Kidney (tissue), 13 donors: ENCODE measurements at regions not wholly inside any gene's neighbourhood (a gene's known extent, or its start where the extent isn't known, plus 50 kb on each side); places are given as distances from the start of the nearest gene placed in this dataset.
A peak's percentile ranks its signal among the peaks of the same experiment; 100 is the strongest.

Source experiments
- DNase-seq, 5 donors: peaks; one replicate each; pipeline ENCODE4 v3.0.0-alpha.2; 2013 to 2020
- FAIRE-seq: peaks from 2 replicates; lab custom pipeline; 2012; peaks lifted over from hg19 to GRCh38; lab: Jason Lieb, UNC
- H3K27ac ChIP-seq, 2 donors: one replicate each; pipeline ENCODE4 v1.7.0; 2013; ENCODE audit warnings: low read depth in 2 of 2, low read length in 2 of 2, inconsistent platforms in 1 of 2
- H3K27me3 ChIP-seq: one replicate; pipeline ENCODE4 v1.7.1; 2013; ENCODE audit warnings: low read length, inconsistent platforms; ENCODE audit not compliant: control insufficient read depth, insufficient read depth
- H3K36me3 ChIP-seq, 3 donors: one replicate each; pipeline versions ENCODE4 v1.7.0 to v1.7.1; 2013; ENCODE audit warnings: low read length in 3 of 3, control low read depth in 1 of 3, inconsistent platforms in 1 of 3; ENCODE audit not compliant: insufficient read depth in 3 of 3, control insufficient read depth in 2 of 3
- H3K4me1 ChIP-seq, 3 donors: one replicate each; pipeline versions ENCODE4 v1.7.0 to v1.7.1; 2013; ENCODE audit warnings: low read length in 3 of 3, inconsistent platforms in 1 of 3, low read depth in 1 of 3; ENCODE audit not compliant: control insufficient read depth in 2 of 3, insufficient read depth in 2 of 3
- H3K4me3 ChIP-seq, 3 donors: one replicate each; pipeline versions ENCODE4 v1.7.0 to v1.8.1; 2013; ENCODE audit warnings: low read length in 3 of 3, control low read depth in 1 of 3, inconsistent platforms in 1 of 3
- H3K9ac ChIP-seq, 3 donors: one replicate each; pipeline versions ENCODE4 v1.7.0 to v1.7.1; 2013; ENCODE audit warnings: low read length in 3 of 3, control low read depth in 1 of 3, inconsistent platforms in 1 of 3
- H3K9me3 ChIP-seq, 3 donors: one replicate each; pipeline versions ENCODE4 v1.7.0 to v1.7.1; 2013; ENCODE audit warnings: low read length in 3 of 3, control low read depth in 1 of 3, inconsistent platforms in 1 of 3; ENCODE audit not compliant: control insufficient read depth in 2 of 3, insufficient read depth in 1 of 3
- CTCF ChIP-seq: IDR thresholded peaks from 3 replicates; pipeline ENCODE4 v1.5.1; 2012; ENCODE audit warnings: mild to moderate bottlenecking, moderate library complexity, borderline replicate concordance; ENCODE audit not compliant: insufficient read depth; ENCODE audit errors: extremely low read depth
- intact Hi-C: fragments of 100-400 bp; cut with DNase I; formaldehyde crosslinking; loops from one replicate; pipeline ENCODE4 v1.11.1; 2022
- donor health status: control.
- donor health status: control.
- donor health status: control.
- donor health status: control.
- donor health status: control.
- donor health status: DM: yes; HTN: yes; CAD: no.
- donor health status: Normal renal cell carcinoma (clear cell type).

GRCh38 chr16:9425236-9425635 lies 333.8 kb downstream of the HAPSTR1 start:
- FAIRE-seq (no peak), DNase-seq (peak in 3 of 5 donors; percentile 17 to 56 (median 55))
- no peaks in the 10 kb centered on the region for H3K4me1 ChIP-seq
- no peak overlapping the region for H3K9ac ChIP-seq
- no peak overlapping the region for H3K4me3 ChIP-seq
- intact Hi-C loops: no loop called here
- TF ChIP-seq CTCF: no peak
- H3K27ac ChIP-seq: no peak overlapping the region
- no peaks in the 10 kb centered on the region for H3K36me3 ChIP-seq
- no peaks in the 10 kb centered on the region for H3K9me3 ChIP-seq
- no peaks in the 10 kb centered on the region for H3K27me3 ChIP-seq

GRCh38 chr16:9428355-9429005 lies 337.0 kb downstream of the HAPSTR1 start:
- H3K4me3 ChIP-seq: no peak overlapping the region
- DNase-seq (no peak), FAIRE-seq (no peak)
- TF ChIP-seq CTCF: no peak
- H3K9me3 ChIP-seq: no peaks in the 10 kb centered on the region
- H3K9ac ChIP-seq: no peak overlapping the region
- no peaks in the 10 kb centered on the region for H3K27me3 ChIP-seq
- intact Hi-C loops: no loop called here
- peaks cover 0 to 2% (median 0%) of the 10 kb centered on the region in 3 donors for H3K4me1 ChIP-seq
- no peaks in the 10 kb centered on the region for H3K36me3 ChIP-seq
- H3K27ac ChIP-seq: no peak overlapping the region

GRCh38 chr16:9429646-9430330 lies 338.3 kb downstream of the HAPSTR1 start:
- TF ChIP-seq CTCF: no peak
- Histone ChIP-seq H3K4me1 (peaks cover 0 to 2% (median 0%) of the 10 kb centered on the region in 3 donors), H3K9ac (no peak overlapping the region), H3K27ac (no peak overlapping the region), H3K36me3 (no peaks in the 10 kb centered on the region), H3K9me3 (no peaks in the 10 kb centered on the region), H3K4me3 (no peak overlapping the region), H3K27me3 (no peaks in the 10 kb centered on the region)
- DNase-seq: peak in 4 of 5 donors; percentile 29 to 52 (median 44)
- intact Hi-C loops: no loop called here
- no peak for FAIRE-seq
